Neutrophil (primary cell): ENCODE measurements at regions not wholly inside any gene's neighbourhood (a gene's known extent, or its start where the extent isn't known, plus 50 kb on each side); places are given as distances from the start of the nearest gene placed in this dataset.

ENCODE experiments used
- H3K27ac ChIP-seq: fragments of 200-600 bp; sonication (generic); 2 replicates; pipeline ENCODE4 v1.5.1; 2016; ENCODE audit warnings: mild to moderate bottlenecking, moderate library complexity
- H3K27me3 ChIP-seq: fragments of 200-600 bp; sonication (generic); 2 replicates; pipeline ENCODE4 v1.6.0; 2016; ENCODE audit warnings: mild to moderate bottlenecking
- H3K36me3 ChIP-seq: fragments of 200-600 bp; sonication (generic); 2 replicates; pipeline ENCODE4 v1.5.1; 2017
- H3K4me1 ChIP-seq, 2 experiments: fragments of 200-600 bp in 1 of 2; sonication (generic) in 1 of 2; 1 replicate in 1 of 2; 2 replicates in 1 of 2; pipeline versions ENCODE4 v1.5.1 to v1.6.1; 2013 to 2016; ENCODE audit warnings: low read depth in 1 of 2, low read length in 1 of 2, mild to moderate bottlenecking in 1 of 2, moderate library complexity in 1 of 2; ENCODE audit not compliant: control insufficient read depth in 1 of 2, insufficient read depth in 1 of 2
- H3K4me3 ChIP-seq, 2 experiments: fragments of 200-600 bp in 1 of 2; sonication (generic) in 1 of 2; 1 replicate in 1 of 2; 2 replicates in 1 of 2; pipeline ENCODE4 v1.5.1; 2013 to 2016; ENCODE audit warnings: low read depth in 1 of 2, low read length in 1 of 2, mild to moderate bottlenecking in 1 of 2, moderate library complexity in 1 of 2
- H3K9me3 ChIP-seq: fragments of 200-600 bp; sonication (generic); 2 replicates; pipeline ENCODE4 v1.5.1; 2016
- CTCF ChIP-seq: fragments of 200-600 bp; sonication (generic); IDR thresholded peaks from 2 replicates; pipeline ENCODE4 v1.5.1; 2016; ENCODE audit warnings: antibody characterized with exemption

DNA sequence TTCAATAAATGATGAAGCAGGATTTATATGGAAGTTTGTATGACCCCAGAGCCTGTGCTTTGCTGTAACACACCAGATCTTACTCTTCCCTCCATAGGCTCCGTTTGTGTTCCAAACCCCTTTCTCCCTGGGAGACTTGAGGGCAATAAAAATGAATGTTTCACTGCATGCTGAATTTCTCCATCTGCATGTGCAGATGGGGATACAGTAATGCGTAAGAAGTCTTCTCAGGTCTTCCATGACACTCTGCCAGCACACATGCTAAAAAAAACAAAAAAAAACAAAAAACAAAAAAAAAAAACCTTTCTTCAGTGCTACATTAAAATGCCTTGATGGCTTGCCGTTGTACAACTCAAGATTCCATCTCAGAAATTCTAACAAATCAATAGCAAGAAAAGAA is 170.2 kb upstream of the ANKFN1 start:
- H3K4me1 ChIP-seq: no peaks in the 10 kb centered on the region
- no peaks in the 10 kb centered on the region for H3K9me3 ChIP-seq
- H3K27ac ChIP-seq: no peak overlapping the region
- no peaks in the 10 kb centered on the region for H3K27me3 ChIP-seq
- no peak for TF ChIP-seq CTCF
- no peak overlapping the region for H3K4me3 ChIP-seq
- no peaks in the 10 kb centered on the region for H3K36me3 ChIP-seq

- Histone ChIP-seq H3K27ac (no peak overlapping the region), H3K4me3 (no peak overlapping the region), H3K27me3 (no peaks in the 10 kb centered on the region), H3K4me1 (no peaks in the 10 kb centered on the region), H3K9me3 (no peaks in the 10 kb centered on the region), H3K36me3 (no peaks in the 10 kb centered on the region)
- no peak for TF ChIP-seq CTCF
Observed at GRCh38 chr17:55986817-55987216, 166.5 kb upstream of the ANKFN1 start.

DNA sequence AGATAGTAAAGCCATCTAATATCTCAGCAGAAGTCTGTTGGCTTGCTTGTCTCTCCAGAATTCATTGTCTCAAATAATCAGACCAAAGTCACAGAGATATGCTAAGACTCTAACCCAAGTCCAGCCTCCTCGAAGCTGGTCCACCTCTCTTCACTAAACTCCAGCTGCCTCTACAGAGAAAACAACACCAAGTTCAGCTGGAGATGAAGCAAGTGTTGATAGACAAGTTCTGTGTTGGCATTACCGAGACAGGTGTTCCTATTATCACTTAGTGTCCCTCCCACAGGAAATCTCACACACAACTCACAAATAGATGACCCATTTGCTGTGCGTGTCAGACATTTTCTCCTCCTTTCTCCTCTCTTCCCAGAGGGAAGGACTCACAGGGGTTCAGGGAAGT is 164.4 kb upstream of the ANKFN1 start:
- H3K27ac ChIP-seq: no peak overlapping the region
- no peaks in the 10 kb centered on the region for H3K36me3 ChIP-seq
- no peaks in the 10 kb centered on the region for H3K9me3 ChIP-seq
- H3K4me1 ChIP-seq: no peaks in the 10 kb centered on the region
- H3K4me3 ChIP-seq: no peak overlapping the region
- no peak for TF ChIP-seq CTCF
- no peaks in the 10 kb centered on the region for H3K27me3 ChIP-seq

GRCh38 chr17:55990332-55991006 is 162.8 kb upstream of the ANKFN1 start:
- H3K4me3 ChIP-seq: no peak overlapping the region
- H3K4me1 ChIP-seq: no peaks in the 10 kb centered on the region
- no peak for TF ChIP-seq CTCF
- H3K36me3 ChIP-seq: no peaks in the 10 kb centered on the region
- no peaks in the 10 kb centered on the region for H3K27me3 ChIP-seq
- H3K27ac ChIP-seq: no peak overlapping the region
- no peaks in the 10 kb centered on the region for H3K9me3 ChIP-seq

- Histone ChIP-seq H3K27me3 (no peaks in the 10 kb centered on the region), H3K4me3 (no peak overlapping the region), H3K9me3 (no peaks in the 10 kb centered on the region), H3K4me1 (peaks cover 0 to 6% of the 10 kb centered on the region in 2 experiments), H3K36me3 (no peaks in the 10 kb centered on the region), H3K27ac (no peak overlapping the region)
- no peak for TF ChIP-seq CTCF
Observed at GRCh38 chr17:55996826-55997225, 156.4 kb upstream of the ANKFN1 start.
